Activated naive CD8-positive, alpha-beta T cell treated with anti-CD3 and anti-CD28 coated beads, Interleukin-2, amount 50 U/mL, for 16 hours (primary cell): ENCODE measurements at regions not wholly inside any gene's neighbourhood (a gene's known extent, or its start where the extent isn't known, plus 50 kb on each side); places are given as distances from the start of the nearest gene placed in this dataset.

ENCODE experiments used
- DNase-seq: peaks from one replicate; pipeline ENCODE4 v3.0.0-alpha.2; 2020; ENCODE audit warnings: low read depth, low spot score

DNA sequence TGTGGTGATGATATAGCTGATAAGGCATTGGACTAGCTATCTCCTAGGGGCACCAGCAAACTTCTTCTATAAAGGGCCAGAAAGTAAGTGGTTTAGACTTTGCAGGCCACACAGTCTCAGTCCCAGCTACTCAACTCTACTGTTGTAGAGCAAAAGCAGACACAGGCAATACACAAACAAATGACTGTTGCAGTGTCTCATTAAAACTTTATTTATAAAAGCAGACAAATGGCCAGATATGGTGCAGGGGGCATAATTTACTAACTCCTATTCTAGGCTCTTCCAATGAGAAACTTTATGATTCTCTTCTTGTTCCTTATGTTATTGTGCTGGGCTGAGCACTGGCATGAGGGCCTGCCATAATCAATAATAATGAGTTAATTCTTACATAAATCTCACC is 176.8 kb upstream of the POU3F1 start:
- DNase-seq: no peak

DNA sequence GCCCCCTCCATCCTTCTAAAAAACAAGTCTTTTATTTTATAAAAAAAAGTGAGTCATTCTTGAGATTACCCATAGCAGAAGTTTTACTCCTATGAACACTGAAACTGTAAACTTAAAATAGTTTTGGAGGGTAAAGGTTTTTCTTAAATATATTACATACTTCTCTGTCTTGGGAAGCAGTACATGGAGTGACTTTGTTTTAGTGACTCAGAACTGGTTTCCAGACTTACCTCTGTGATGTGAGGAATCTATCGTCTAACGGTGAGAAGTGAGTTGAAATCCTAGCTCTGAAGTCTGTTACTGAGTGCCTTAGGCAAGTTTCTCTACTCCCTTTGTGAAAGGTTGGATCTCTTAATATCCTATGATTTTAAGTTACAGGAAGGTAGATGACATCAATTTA is 176.3 kb upstream of the POU3F1 start:
- DNase-seq: no peak

DNA sequence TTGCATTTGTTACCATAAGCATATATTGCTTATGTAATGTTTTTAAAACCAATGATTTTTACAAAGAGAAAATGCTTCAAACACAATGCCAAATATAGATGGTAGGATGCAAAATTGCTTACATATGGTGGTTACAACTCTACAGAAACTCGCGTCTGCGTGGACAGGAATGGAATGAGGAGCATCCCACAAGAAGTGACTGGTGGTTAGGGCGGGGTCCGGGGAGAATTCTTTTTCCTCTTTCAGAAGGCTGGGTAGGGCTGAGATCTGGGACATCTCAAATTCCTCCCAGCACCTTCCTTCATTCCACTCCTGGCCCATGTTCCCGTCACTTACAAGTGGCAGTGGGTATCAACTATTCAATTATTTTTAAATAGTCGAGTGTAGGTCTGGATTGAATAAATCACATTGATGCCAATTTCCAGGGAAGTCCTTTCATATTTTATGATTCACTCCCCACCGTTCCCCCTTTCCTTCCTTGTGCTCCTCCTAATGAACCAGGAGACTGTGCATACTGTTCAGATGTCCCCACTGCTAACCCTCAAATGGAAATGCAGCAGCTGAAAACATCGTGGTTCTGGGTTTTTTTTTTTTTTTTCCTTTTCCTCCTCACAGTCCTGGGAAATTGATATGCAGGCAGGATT is 174.5 kb upstream of the POU3F1 start:
- DNase-seq: no peak

DNA sequence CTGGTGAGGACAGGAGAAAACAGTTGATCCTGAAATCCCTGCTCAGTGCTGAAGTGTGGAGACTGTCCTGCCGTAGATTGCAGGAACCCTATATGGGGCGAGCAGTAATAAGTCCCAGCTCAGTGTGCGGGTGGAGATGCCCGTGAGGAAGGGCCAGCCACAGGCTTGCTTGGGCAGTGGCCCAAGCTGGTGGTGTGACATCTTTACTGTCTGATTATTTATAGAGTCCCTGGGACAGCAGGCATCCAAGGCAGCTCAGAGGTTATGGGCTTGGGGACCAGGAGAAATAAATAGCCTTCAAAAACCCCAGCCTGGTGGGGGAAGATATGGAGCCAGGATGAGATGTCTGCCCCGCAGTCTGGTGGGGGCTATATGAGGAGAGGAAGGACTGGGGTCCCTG is 170.7 kb upstream of the POU3F1 start:
- DNase-seq: no peak

DNA sequence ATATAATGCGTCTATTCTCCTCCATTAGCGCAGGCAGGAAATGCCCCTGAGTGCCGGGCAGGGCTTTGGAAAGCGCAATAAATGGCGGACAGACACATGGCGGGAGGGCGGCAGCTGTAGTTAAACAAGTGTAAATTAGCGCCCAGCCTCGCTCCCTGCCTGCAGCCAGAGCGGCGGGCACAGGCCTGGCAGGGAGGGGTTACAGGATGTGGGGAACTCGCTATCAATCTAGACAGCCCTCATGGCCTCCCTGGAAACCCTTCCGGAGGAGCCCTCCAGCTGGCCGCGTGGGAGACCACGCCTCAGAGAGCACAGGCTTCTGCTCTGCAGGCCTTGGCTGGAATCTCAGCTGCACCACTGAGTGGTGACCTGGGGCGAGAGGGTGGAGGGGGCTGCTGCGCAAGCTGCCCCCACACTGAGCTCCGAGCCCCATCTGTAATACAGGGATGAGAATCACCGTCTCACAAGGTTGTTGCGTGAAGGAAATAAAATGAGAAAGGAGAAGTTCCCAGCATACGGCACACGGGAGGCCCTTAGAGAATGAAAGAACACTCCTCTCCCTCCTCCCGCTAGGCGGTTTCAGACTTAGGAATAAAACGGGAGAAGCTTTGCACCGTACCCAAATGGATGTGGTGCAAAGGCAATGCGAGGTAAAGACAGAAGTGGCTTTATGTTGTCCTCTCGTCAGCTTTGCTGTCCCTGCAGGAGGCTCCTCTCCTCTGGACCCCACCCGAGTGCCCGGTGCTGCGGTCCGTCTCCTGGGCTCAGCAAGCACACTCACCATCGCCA is 167.2 kb upstream of the POU3F1 start:
- DNase-seq: no peak

DNA sequence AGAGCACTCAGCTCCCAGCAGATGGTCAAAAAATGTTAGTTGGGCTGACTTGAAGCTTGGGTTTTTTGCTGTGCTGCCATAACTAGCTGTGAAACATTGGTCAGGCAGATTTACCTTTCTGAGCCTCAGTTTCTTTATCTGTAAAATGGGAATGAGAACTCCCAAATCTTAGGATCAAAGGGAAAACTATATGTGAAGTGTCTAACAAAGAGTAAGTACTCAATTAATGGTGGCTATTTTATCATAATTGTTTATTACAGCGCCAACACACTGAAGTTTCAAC is 164.2 kb upstream of the POU3F1 start:
- no peak for DNase-seq

DNA sequence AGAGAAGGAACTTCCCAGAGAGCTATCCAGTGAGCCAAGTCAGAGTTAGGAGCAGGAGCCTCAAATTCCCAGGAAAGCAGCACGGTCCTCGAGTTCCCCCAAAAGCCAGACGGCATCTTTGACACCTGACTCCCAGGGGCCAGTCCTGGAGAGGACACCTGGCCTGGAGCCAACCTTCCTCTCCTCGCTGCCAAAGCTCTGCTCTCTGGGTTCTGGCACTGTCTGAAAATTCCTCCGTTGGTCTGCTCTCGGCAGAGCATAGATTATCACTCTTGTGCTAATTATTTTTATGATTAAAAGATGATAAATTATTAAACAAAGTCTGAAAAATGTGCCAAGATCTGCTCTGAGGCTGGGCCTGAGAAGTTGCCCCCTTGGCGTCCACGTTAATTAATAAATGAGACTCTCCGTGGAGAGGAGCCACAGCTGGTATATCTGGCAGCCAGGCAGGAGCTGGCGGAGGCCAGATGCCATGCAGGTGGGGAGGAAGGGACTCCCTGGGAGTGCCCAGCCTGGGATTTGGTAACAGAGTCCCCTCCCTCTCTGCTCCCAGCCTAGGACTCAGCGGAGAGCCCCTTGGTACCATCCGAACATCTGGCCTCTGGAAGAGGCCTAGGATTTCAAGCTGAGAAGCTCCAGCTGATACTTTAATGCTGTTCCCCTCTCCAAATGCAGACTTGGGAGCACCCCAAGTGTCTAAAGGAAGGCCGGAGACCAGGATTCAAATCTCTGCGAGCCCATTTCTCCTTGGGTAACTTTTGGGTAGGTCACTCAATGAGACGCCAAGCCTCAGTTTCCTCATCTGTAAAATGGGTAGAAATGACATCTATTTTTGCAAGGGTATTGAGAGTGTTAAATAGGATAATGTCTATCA is 163.7 kb upstream of the POU3F1 start:
- no peak for DNase-seq

DNA sequence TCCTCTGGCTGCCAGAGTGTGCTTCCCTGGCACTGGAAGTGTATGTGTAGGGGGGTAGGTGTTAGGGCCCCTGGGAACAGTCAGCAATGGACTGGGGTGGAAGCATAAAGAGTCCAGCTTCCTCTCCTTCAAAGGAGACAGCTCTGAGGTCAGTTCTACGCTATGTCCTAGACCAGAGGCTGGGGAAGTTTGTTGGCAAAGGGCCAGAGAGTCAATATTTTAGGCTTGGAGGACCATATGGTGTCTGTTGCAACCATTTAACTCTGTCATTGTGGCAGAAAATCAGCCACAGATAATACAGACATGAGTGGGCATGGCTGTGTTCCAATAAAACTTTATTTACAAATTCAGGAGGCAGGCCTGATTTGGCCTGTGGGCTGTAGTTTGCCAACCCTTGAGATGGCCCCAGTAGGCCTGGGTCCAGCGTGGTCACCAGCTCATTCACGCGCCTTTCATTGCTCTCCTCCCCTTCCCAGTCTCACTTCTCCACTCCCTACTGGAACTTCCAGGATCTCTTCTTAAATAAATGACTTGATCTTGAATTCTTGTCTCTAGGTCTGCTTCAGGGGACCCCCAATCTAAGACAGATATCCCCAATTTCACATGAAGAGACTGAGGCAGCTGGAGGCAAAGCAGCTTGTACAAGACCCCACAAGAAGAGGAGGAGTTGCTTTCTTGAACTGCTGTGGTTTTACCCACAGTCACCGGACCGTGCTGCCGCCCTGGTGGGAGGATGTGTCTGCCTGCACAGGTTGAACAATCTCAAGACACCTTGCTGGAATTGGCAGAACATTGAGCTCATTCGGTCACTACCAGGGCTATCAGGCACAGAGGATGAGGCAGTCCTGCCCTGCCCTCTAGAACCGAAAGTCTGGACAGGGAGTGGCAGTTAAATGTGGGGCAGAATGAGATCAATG is 162.4 kb upstream of the POU3F1 start:
- DNase-seq: no peak

DNA sequence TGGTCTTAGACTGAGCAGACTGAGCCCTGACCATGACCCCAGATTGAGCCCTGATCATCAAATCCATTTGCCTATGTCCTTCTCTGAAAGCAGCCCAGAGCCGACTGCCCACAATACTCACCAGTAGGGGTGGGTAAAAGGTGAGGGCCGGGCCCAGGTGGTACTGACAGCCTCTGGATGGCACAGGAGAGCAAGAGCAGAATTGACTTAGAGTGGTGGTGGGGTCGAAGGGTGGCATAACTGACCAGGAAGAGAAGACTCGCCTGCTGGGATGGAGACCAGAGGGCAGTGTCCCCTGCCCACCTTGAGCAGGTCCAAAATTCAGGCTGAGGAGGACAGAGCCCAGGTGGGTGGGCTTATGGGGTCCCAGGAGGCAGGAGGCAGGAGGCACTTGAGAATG is 161.3 kb upstream of the POU3F1 start:
- DNase-seq: no peak

DNA sequence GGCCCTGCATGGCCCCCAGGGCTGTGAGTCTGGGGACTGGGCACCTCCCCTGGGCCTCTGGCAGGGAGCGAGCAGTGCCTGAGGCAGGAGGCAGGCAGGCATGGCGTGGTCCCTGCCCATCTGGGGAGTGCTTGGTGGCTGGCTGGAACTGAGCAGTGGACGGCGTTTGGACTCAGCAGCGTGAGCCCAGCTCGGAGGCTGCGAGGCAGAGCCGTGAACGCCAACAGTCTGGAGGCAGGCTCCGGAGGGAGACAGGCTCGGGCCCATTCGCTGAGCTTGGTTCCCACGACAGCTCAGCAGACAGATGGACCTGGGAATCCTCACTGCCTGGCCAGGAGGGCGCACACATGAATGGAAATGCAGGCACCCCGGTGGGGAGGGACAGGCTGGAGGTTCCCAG is 160.7 kb upstream of the POU3F1 start:
- DNase-seq: no peak

DNA sequence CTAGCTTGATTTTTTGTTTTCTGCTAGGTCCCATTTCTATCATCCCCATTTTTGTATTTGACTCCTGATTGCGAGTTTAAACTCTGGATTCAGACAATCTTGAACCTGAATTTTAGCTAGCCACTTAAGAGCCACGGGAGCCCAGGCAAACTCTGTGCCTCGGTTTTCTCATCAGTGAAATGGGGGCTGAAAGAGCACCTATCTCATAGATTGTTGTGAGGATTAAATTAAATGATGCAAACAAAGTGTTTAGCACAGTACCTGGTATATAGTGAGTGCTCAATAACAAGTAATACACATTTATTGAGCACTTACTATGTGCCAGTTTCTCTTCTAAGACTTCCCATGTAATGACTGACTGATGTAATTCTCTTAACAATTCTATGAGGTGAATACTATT is 158.1 kb upstream of the POU3F1 start:
- DNase-seq: no peak

DNA sequence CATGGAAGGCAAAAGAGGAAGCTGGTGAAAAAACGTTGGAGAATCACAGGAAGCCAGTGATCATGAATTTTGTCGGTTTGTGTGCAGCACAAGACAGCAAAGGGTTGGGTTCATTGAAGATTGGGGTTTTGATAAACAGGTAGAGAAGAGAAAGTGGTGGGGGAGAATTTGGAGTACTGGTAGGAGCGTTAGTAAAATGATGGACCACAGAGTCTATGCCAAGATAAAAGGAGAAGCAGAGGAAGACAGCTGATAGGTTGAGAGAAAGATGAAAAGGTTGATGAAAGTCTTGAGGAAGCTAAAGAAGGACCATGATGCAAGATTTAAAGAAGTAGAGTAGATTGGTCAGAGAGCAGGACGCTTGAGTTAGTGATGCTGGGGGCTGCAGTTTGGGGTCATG is 156.8 kb upstream of the POU3F1 start:
- no peak for DNase-seq

DNA sequence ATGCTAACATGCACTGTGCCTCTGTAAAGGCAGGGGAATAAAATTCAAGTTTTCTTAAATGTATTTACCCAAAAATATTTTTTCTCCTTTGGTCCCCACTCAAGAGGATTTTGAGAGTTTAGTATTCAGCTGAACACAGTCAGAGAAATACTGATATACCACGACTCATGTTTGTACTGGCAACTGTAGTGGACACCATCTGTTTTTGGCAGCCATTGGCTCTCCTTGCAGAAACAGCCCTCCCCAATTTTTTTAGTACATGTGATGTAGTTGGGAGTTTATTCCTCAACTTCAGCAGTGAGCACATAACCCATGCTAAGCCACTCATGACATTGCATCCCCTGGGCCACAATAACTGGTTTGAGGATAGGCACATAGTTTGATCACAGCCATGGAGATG is 154.8 kb upstream of the POU3F1 start:
- no peak for DNase-seq

DNA sequence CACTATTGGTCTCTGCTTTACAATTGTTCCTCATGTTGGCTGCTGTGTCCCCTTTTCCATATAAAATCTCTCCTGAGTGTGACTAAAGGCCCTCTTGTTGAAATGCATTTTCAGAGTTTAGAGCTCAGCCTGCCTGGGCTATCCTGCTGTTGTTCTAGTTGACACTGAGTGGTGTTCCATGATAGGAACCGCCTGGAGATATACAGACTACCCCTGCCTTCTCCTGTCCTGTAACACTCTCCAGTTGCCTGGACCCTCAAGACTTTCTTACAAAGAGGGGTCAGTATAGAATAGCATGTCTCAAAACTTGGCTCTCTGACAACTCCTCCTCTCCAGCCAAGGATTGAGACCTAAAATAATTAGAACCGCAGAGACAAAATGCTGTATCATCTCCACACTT is 152.0 kb upstream of the POU3F1 start:
- no peak for DNase-seq

DNA sequence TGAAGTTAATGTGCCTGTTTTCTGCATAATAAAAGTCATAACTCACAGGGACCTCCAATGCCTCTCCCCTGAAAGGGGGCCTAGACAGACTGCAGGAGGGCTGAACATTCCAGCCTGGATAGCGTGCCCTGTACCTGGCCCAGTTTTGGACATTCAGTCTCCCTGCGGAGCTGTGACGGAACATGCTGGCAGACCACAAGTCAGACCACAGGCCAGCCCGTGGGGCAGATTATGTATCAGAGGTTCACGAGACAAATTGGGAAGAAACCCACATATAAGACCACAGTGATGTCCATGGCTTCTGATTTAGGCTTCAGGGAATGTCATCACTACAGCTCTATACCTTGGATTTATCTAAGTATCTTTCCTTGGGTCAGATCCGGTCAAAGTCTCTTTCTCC is 151.5 kb upstream of the POU3F1 start:
- DNase-seq: no peak

DNA sequence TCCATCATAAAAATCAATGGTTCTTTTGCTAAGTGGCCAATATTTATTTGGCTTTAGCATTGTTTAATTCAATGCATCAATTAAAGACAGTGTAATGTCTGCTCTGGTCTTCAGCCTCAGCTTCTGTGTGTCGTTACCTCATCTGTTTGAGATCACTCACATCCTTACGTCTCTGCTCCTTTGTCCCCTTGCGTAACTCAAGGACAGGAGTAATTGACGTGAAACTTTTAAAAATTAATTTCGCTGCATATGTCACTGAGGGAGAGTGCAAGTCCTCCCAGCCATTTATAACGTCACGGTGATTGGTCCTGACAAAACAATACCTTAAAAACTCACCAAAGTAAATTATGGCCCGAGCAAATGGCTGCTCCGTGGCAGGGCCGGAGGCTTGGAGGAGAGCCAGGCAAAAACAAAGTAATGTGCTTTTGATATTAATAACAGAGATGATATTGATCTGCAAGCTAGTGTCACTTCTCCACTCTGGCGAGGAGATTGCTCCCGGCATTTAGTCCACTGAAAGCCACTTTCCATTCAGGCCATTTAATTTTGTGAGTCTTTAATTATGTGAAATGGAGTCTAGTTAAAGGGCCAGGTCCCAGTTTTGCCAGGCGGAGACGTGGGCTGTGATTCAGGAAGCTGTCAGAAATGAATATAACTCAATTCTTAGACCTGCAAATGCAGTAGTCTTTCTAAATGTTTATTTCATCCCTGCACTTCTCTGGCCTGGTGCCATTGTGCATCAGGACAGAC is 150.9 kb upstream of the POU3F1 start:
- DNase-seq: no peak

DNA sequence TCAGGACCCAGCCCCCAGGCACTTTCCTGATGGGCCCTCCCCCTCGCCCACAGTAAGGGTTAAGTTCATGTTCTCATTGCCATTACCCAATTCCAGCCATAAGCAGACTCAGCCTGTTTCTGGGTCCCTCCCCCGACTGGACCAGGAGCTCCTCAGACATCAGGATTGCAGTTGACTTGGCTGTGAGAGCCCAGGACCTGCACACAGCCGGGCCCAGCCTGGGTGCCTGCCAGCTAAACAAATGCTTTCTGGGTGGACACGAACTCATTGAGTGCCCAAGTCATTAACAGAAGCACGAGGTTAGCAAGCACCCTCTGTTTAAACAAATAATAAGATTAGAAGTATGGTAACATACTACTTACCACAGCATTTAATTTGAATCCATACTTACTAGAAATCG is 147.9 kb upstream of the POU3F1 start:
- DNase-seq: no peak

DNA sequence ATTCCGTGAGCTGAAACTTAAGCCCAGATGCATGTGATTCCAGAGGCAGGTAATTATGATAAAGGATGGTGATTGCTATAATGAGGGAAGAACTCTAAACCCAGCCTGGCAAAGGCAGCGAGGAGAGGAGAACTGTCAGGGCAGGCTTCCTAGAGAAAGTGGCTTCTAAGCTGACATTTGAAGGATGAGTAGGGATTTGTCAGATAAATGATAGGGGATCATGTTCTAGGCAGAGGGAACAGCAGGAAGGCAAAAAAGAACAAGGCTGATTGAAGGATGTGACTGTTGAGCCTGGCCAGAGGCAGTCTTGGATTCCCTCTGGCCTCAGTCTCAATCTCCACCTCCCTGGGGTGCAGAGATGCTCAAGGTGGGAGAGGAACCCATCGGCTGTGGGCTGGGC is 146.4 kb upstream of the POU3F1 start:
- no peak for DNase-seq

DNA sequence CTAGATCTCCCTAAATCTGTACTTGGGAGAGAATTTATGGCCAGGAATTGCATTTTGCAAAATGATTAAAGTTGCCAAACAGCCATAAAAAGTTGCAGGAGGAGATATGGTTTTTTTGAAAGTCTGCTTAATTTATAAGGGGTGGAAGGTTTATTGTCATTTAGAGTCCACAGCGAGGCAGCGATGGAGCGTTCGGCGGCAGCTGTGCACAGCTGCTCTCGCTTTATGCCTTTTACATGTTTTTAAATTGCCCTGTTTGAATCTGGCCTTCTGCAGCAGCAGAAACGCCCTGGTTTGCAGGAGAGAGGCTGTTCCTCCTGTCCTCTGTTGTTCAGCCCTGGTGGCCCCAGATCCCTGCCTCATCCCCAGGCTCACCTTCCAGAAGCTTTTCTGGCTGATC is 144.9 kb upstream of the POU3F1 start:
- DNase-seq: no peak

DNA sequence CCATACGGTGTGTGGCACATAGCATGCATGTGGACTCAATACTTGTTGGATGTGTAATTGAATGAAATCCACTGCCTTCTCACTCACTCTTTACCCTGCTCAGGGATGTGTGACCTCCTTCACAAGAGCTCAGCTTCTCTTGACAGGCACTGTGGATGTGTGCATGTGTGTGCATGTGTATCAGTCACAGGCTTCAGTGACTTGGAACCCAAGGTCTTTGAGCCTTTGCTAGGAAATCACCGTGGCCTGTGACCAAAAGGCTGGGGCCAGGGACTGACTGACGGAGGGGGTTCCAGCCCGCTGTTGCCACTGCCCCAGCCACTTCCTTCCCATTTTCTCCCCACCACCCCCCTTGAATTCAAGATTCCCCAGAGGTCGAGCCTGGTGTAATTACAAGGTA is 144.4 kb upstream of the POU3F1 start:
- no peak for DNase-seq

DNA sequence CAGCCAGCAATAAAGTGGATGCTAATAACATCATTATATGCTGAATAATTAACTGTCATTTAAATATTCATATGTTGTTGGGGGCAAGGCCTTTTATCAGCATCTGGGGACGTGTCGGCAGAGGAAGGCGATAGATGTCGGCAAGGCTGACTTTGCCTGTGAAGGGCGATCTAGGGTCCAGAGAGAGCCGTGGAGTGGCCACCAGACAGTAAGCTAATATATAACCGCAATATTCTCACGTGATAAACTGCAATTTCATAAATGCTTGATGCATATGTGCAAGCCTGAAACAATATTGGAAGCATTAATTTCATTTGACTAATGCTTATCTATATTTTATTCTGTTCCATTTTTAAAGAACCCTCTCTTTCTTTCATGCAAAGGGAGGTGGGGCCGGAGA is 141.0 kb upstream of the POU3F1 start:
- DNase-seq: no peak
